Nephron progenitor cell (in vitro differentiated cells): ENCODE measurements at regions not wholly inside any gene's neighbourhood (a gene's known extent, or its start where the extent isn't known, plus 50 kb on each side); places are given as distances from the start of the nearest gene placed in this dataset.

Experiments used
- DNase-seq: peaks from one replicate; pipeline ENCODE4 v3.0.0; 2021
- H3K27ac Mint-ChIP-seq: 2 replicates; pipeline ENCODE4 v1.8.0; 2021; ENCODE audit warnings: mild to moderate bottlenecking, moderate library complexity, mixed read lengths
- H3K27me3 Mint-ChIP-seq: 2 replicates; pipeline ENCODE4 v1.8.0; 2021; ENCODE audit warnings: mild to moderate bottlenecking, low read depth, mixed read lengths; ENCODE audit not compliant: poor library complexity
- H3K36me3 Mint-ChIP-seq: 2 replicates; pipeline ENCODE4 v1.8.0; 2021; ENCODE audit warnings: low read depth, mixed read lengths
- H3K4me1 Mint-ChIP-seq: 2 replicates; pipeline ENCODE4 v1.8.0; 2021; ENCODE audit warnings: mixed read lengths
- H3K4me3 Mint-ChIP-seq: 2 replicates; pipeline ENCODE4 v1.8.0; 2021; ENCODE audit warnings: mild to moderate bottlenecking, moderate library complexity, mixed read lengths
- H3K9me3 Mint-ChIP-seq: 2 replicates; pipeline ENCODE4 v1.8.0; 2021; ENCODE audit warnings: mild to moderate bottlenecking, moderate library complexity, mixed read lengths
- CTCF ChIP-seq: fragments of 200-600 bp; sonication (generic); IDR thresholded peaks from 2 replicates; pipeline ENCODE4 v1.5.0; 2021; ENCODE audit warnings: antibody characterized with exemption

GRCh38 chr7:70846208-70846607, 285.7 kb upstream of the GALNT17 start:
- TF ChIP-seq CTCF, result no peak
- no peak for DNase-seq
- no peaks in the 10 kb centered on the region for H3K36me3 Mint-ChIP-seq
- peaks cover 8% of the 10 kb centered on the region for H3K4me1 Mint-ChIP-seq
- H3K27ac Mint-ChIP-seq, result no peak overlapping the region
- no peaks in the 10 kb centered on the region for H3K27me3 Mint-ChIP-seq
- no peak overlapping the region for H3K4me3 Mint-ChIP-seq
- peaks cover 39% of the 10 kb centered on the region for H3K9me3 Mint-ChIP-seq

GRCh38 chr7:70849580-70850235, 282.2 kb upstream of the GALNT17 start:
- no peaks in the 10 kb centered on the region for H3K36me3 Mint-ChIP-seq
- peaks cover 15% of the 10 kb centered on the region for H3K9me3 Mint-ChIP-seq

GRCh38 chr7:70855373-70855772, 276.6 kb upstream of the GALNT17 start:
- TF ChIP-seq CTCF, result no peak
- H3K4me1 Mint-ChIP-seq, result no peaks in the 10 kb centered on the region
- no peaks in the 10 kb centered on the region for H3K36me3 Mint-ChIP-seq
- no peak for DNase-seq
- H3K27me3 Mint-ChIP-seq, result no peaks in the 10 kb centered on the region
- H3K9me3 Mint-ChIP-seq, result no peaks in the 10 kb centered on the region
- H3K4me3 Mint-ChIP-seq, result no peak overlapping the region
- no peak overlapping the region for H3K27ac Mint-ChIP-seq

More at GRCh38 chr7:70849580-70850235, 282.2 kb upstream of the GALNT17 start:
- Mint-ChIP-seq H3K4me1 (peaks cover 8% of the 10 kb centered on the region), H3K27me3 (no peaks in the 10 kb centered on the region), H3K4me3 (no peak overlapping the region), H3K27ac (peak overlapping the region; percentile 96)
- TF ChIP-seq CTCF, result no peak
- no peak for DNase-seq

DNA sequence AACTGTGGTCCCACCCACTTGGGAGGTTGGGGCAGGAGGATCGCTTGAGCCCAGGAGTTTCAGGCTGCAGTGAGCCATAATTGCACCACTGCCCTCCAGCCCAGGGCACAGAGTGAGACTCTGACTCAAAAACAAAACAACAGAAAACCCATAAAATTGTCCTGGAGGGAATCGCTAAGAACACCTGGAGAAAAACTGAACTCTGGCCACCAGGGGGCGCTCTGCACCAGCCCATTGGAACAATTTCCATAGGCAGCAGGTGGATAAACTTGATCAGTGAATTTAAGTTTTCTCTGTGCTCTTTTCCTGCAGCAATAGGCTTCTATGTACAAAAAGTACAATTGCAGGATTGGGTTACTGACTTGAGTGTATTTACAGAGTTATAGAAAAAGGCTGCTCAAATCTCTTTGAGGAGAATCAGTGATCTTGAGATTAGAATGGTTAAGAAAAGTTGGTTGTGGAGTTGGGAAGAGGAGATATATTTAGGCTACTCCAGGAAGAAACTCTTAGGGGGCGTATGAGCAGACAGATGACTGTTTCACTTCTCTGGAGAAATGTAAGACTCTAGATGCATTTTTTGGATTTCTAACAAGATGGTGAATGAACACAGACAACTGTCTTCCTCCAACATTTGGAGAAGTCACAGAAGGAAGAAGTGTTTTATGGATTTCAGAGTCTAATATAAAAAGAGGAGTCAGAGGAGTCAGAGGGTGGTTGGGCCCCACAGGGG, 274.9 kb upstream of the GALNT17 start:
- Mint-ChIP-seq H3K9me3 (peaks cover 5% of the 10 kb centered on the region), H3K4me1 (no peaks in the 10 kb centered on the region), H3K27ac (no peak overlapping the region), H3K27me3 (no peaks in the 10 kb centered on the region), H3K4me3 (no peak overlapping the region), H3K36me3 (no peaks in the 10 kb centered on the region)
- peak; percentile 99 for TF ChIP-seq CTCF
- peak; percentile 96 for DNase-seq

DNA sequence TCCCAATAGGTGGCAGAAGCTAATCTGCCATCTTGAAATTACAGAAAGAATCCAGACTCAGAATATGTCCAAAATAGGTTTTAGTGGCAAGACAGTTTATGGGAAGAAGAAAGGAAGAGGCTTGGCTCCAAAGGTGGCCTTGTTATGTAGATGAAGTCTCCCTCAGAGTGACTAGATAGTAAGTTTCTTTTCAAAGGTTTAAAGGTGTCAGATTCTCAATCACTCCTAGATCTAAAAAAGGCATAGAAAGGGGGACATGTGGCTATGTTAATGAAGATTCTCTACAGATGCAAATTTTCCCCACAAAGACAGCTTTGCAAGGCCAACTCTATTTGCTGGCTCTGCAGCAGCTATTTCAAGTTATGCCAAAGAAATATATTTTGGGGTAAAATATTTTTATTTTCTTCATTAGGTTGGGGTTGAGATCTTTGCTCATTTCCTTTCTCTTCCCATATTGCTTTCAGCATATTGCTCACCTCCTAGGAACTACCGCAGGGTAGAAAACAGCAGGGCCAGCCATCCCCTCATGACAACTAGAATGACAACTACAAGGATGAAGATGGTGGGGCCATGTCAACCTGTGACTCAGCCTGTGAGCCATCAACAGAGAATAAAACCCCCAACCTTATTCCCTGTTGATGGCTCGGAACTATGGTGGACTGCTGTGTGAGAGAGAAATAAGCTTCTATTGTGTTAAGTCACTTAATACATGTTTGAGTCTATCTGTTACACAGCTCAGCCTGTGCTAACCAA, 274.0 kb upstream of the GALNT17 start:
- no peak for DNase-seq
- Mint-ChIP-seq H3K27ac (no peak overlapping the region), H3K4me3 (no peak overlapping the region), H3K4me1 (no peaks in the 10 kb centered on the region), H3K27me3 (no peaks in the 10 kb centered on the region), H3K9me3 (peaks cover 5% of the 10 kb centered on the region), H3K36me3 (no peaks in the 10 kb centered on the region)
- TF ChIP-seq CTCF, result no peak
